MG63 (cell line): ENCODE measurements at regions not wholly inside any gene's neighbourhood (a gene's known extent, or its start where the extent isn't known, plus 50 kb on each side); places are given as distances from the start of the nearest gene placed in this dataset.

Experiments
- DNase-seq: peaks from one replicate; pipeline ENCODE4 v3.0.0-alpha.2; 2020
- H3K27me3 ChIP-seq: fragments of 250-450 bp; sonication (Bioruptor Pico); 2 replicates; pipeline ENCODE4 v1.5.1; 2020; ENCODE audit warnings: mild to moderate bottlenecking, moderate library complexity
- H3K36me3 ChIP-seq: fragments of 250-450 bp; sonication (Bioruptor Pico); 2 replicates; pipeline ENCODE4 v1.5.1; 2020; ENCODE audit warnings: mild to moderate bottlenecking, moderate library complexity
- H3K4me3 ChIP-seq: fragments of 250-450 bp; sonication (Bioruptor Pico); 2 replicates; pipeline ENCODE4 v1.5.1; 2020; ENCODE audit warnings: mild to moderate bottlenecking, moderate library complexity
- H3K9me3 ChIP-seq: fragments of 250-450 bp; sonication (Bioruptor Pico); 2 replicates; pipeline ENCODE4 v1.5.1; 2020; ENCODE audit warnings: mild to moderate bottlenecking, moderate library complexity

GRCh38 chr17:55644346-55644745 is 78.3 kb downstream of the TMEM100 start:
- Histone ChIP-seq H3K27me3 (no peaks in the 10 kb centered on the region; the same call in 1 of the 2 replicates), H3K36me3 (no peaks in the 10 kb centered on the region), H3K9me3 (no peaks in the 10 kb centered on the region), H3K4me3 (no peak overlapping the region)
- DNase-seq: no peak

DNA sequence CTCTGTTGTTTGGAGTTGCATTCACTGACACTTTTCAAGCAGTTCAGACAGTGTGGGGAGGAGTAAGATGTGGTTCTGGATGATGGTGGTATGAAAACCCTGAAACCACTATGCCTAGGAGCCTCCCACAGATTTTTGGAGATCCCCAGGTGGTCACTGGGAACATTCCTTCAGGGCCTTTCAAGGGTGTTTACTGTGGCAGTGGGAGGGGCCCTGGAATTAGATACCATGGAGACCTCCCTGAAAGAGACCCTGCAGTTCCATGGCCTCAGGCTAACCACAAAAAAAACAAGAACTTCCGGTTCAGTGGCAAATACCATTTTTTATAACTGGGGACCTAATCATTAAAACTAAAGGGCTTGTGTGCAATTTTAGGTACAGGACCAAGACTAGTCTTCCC is 79.9 kb downstream of the TMEM100 start:
- H3K4me3 ChIP-seq: no peak overlapping the region

GRCh38 chr17:55641676-55642081 is 81.0 kb downstream of the TMEM100 start:
- peak; percentile 31 for DNase-seq
- no peaks in the 10 kb centered on the region for H3K36me3 ChIP-seq

More for the DNA sequence above, 79.9 kb downstream of the TMEM100 start:
- Histone ChIP-seq H3K36me3 (no peaks in the 10 kb centered on the region), H3K27me3 (no peaks in the 10 kb centered on the region; the same call in 1 of the 2 replicates), H3K9me3 (no peaks in the 10 kb centered on the region)
- DNase-seq: no peak

DNA sequence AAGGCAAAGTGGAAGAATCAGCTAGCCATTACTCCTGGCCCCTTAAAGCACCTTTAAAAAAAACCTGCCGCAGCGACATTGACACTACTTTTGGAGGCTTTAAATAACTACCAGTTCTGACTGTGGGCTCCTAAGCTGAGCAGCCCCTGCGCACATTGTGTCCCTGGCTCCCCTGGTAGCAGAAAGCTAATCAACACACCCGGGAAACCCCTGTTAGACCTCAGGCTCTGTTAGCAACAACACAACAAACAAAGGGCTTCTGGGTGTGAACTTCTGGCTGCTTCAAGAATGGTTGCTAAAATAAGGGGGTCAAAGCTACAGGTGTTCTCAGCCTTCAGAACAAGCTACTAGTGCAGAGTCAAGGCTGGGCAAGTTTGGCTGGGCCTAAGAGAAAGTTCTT is 83.6 kb downstream of the TMEM100 start:
- DNase-seq: no peak
- Histone ChIP-seq H3K36me3 (no peaks in the 10 kb centered on the region), H3K9me3 (no peaks in the 10 kb centered on the region), H3K27me3 (peaks cover 2% of the 10 kb centered on the region; the same call in 1 of the 2 replicates), H3K4me3 (no peak overlapping the region)

More at GRCh38 chr17:55641676-55642081, 81.0 kb downstream of the TMEM100 start:
- no peaks in the 10 kb centered on the region; the same call in 1 of the 2 replicates for H3K27me3 ChIP-seq
- no peak overlapping the region for H3K4me3 ChIP-seq
- no peaks in the 10 kb centered on the region for H3K9me3 ChIP-seq

DNA sequence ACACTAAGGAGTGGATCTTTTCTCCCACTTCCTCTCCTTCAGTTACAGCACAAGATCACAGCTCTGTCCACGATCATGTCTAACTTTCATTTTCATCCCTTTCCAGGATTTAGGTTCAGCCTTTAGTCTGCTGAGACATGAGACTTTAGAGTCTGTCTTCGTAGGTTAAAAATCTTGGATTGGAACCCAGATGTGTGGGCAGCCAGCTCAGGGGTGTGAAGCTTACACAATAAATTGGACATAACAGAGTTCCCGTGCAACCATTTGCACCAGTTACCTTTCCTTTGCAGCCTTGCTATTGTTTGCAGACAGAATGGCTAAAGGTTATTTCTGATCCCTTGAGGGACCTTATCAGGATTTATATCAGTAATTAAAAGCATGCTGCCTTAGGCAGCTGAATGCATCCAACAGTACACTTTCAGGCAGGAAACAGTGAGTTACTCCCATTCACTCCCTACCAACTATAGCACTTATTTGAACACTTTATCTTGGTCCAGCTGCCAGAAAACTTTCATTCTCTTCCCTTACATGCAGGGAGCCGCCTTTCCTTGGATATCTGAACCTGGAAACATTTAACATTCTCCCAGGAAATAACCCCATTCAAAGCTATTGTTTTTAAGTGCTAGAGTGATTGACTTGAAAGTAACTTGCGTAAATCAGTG is 87.3 kb downstream of the TMEM100 start:
- no peak for DNase-seq
- Histone ChIP-seq H3K4me3 (no peak overlapping the region), H3K27me3 (peaks cover 2% of the 10 kb centered on the region; the same call in 1 of the 2 replicates), H3K36me3 (no peaks in the 10 kb centered on the region), H3K9me3 (no peaks in the 10 kb centered on the region)

GRCh38 chr17:55634702-55635101 is 88.0 kb downstream of the TMEM100 start:
- no peaks in the 10 kb centered on the region for H3K9me3 ChIP-seq
- H3K27me3 ChIP-seq: peaks cover 2% of the 10 kb centered on the region; the same call in 1 of the 2 replicates
- DNase-seq: no peak
- no peak overlapping the region for H3K4me3 ChIP-seq
- H3K36me3 ChIP-seq: no peaks in the 10 kb centered on the region

DNA sequence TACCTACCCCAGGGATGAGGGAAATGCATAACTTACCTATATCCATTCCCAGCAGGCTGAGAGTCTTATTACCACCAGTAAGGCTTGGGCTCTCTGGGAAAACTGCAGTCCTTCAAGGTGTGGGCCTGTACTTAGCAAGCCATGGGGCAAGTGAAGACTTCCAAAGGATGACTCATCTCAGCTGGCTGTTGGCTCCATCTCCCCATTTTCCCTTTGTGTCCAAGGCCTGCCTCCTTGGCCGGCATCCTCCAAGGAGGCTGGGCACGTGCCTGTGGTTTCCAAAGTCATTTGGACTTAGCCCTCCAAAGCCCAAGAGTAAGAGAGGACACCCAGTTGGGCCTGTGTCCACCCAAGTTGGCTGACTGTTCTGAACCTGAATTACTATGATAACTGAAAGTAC is 89.8 kb downstream of the TMEM100 start:
- no peak overlapping the region for H3K4me3 ChIP-seq
- no peaks in the 10 kb centered on the region for H3K9me3 ChIP-seq
- H3K36me3 ChIP-seq: no peaks in the 10 kb centered on the region
- peaks cover 2% of the 10 kb centered on the region; the same call in 1 of the 2 replicates for H3K27me3 ChIP-seq
- DNase-seq: peak; percentile 74

DNA sequence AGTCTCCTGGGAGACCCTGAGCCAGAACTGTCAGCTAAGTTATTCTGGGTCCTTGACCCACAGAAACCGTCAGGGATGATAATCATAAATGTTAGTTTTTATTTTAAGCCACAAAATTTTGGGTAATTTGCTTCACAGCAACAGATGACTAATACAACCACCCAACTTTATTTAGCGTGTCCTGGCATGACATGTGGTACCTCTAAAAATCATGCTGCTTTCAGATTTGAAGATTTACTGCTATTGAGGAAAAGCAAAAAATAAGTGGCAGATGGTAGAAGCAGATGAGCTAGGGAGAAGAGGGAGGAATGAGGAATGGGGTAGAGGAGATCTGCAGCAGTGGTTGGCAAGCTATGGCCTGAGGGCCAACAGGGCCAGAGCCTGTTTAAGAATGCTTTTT is 90.4 kb downstream of the TMEM100 start:
- Histone ChIP-seq H3K36me3 (no peaks in the 10 kb centered on the region), H3K4me3 (no peak overlapping the region), H3K9me3 (no peaks in the 10 kb centered on the region), H3K27me3 (peaks cover 2% of the 10 kb centered on the region; the same call in 1 of the 2 replicates)
- no peak for DNase-seq

GRCh38 chr17:55629995-55630394 is 92.7 kb downstream of the TMEM100 start:
- no peaks in the 10 kb centered on the region for H3K36me3 ChIP-seq
- no peaks in the 10 kb centered on the region for H3K9me3 ChIP-seq
- no peak for DNase-seq
- no peaks in the 10 kb centered on the region; the same call in 1 of the 2 replicates for H3K27me3 ChIP-seq
- H3K4me3 ChIP-seq: no peak overlapping the region

GRCh38 chr17:55625521-55625920 is 97.1 kb downstream of the TMEM100 start:
- Histone ChIP-seq H3K27me3 (peaks cover 2% of the 10 kb centered on the region), H3K36me3 (no peaks in the 10 kb centered on the region), H3K9me3 (no peaks in the 10 kb centered on the region), H3K4me3 (no peak overlapping the region)
- no peak for DNase-seq

GRCh38 chr17:55624772-55625433 is 97.8 kb downstream of the TMEM100 start:
- Histone ChIP-seq H3K4me3 (no peak overlapping the region), H3K27me3 (peaks cover 2% of the 10 kb centered on the region), H3K36me3 (no peaks in the 10 kb centered on the region), H3K9me3 (no peaks in the 10 kb centered on the region)
- no peak for DNase-seq

DNA sequence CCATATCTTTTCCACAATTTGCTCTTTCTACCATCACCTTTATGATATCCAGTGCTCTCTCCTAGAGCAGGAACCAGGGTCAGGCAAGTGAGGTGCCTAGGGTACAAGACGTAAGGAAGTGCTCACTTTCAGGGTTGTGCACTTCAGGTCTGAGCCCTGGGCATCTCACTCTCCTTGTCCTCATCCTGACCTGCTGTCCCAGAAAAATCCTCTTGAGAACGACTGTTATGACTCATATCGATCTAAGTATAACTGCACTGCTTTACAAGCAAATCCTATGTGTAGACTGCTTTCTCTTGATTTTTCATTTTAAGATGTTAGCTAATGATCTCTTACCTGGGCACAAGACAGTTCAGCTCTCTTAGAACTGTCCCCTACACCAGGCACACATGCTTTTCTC is 100.1 kb downstream of the TMEM100 start:
- H3K9me3 ChIP-seq: no peaks in the 10 kb centered on the region
- peaks cover 2% of the 10 kb centered on the region for H3K27me3 ChIP-seq
- no peak overlapping the region for H3K4me3 ChIP-seq
- no peak for DNase-seq
- no peaks in the 10 kb centered on the region for H3K36me3 ChIP-seq

GRCh38 chr17:55620945-55621344 is 101.7 kb downstream of the TMEM100 start:
- Histone ChIP-seq H3K4me3 (no peak overlapping the region), H3K27me3 (peaks cover 2% of the 10 kb centered on the region), H3K9me3 (no peaks in the 10 kb centered on the region), H3K36me3 (no peaks in the 10 kb centered on the region)
- DNase-seq: no peak

GRCh38 chr17:55620023-55620422 is 102.6 kb downstream of the TMEM100 start:
- Histone ChIP-seq H3K9me3 (no peaks in the 10 kb centered on the region), H3K4me3 (no peak overlapping the region), H3K27me3 (peaks cover 2% of the 10 kb centered on the region), H3K36me3 (no peaks in the 10 kb centered on the region)
- no peak for DNase-seq

DNA sequence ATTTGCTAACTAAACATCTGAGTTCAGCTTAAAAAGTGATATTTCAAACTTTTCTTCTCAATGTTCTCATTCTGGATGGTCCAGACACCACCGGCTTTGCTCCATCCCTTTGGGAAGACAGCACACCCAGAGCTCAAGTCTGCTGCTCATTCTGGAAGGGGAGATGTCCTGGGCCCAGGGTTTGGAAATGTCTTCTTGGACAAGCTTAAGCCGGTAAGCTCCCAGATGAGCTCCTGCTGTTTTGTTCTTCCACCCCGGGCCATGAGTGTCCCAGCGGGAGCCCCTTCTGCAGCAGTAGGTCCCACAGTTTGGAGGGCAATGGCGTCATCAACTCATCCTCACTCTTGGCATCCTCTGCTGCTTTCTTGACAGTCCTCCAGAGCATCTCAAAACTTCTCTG is 105.2 kb downstream of the TMEM100 start:
- Histone ChIP-seq H3K27me3 (no peaks in the 10 kb centered on the region; the same call in none of the 2 replicates), H3K4me3 (no peak overlapping the region), H3K9me3 (no peaks in the 10 kb centered on the region), H3K36me3 (no peaks in the 10 kb centered on the region)
- no peak for DNase-seq

- no peak for DNase-seq
- no peak overlapping the region for H3K4me3 ChIP-seq
- no peaks in the 10 kb centered on the region for H3K9me3 ChIP-seq
- no peaks in the 10 kb centered on the region for H3K36me3 ChIP-seq
- no peaks in the 10 kb centered on the region; the same call in 1 of the 2 replicates for H3K27me3 ChIP-seq
Observed at GRCh38 chr17:55614061-55614460, 102.8 kb upstream of the SMIM36 start.

GRCh38 chr17:55612691-55613141 is 101.5 kb upstream of the SMIM36 start:
- Histone ChIP-seq H3K27me3 (no peaks in the 10 kb centered on the region), H3K4me3 (no peak overlapping the region), H3K36me3 (no peaks in the 10 kb centered on the region), H3K9me3 (no peaks in the 10 kb centered on the region; the same call in 1 of the 2 replicates)
- no peak for DNase-seq
